Ishikawa (cell line): ENCODE measurements at regions not wholly inside any gene's neighbourhood (a gene's known extent, or its start where the extent isn't known, plus 50 kb on each side); places are given as distances from the start of the nearest gene placed in this dataset.

ENCODE experiments used
- EP300 ChIP-seq: IDR thresholded peaks from 2 replicates; pipeline ENCODE4 v1.6.1; 2012; ENCODE audit warnings: borderline replicate concordance
- NFIC ChIP-seq: IDR thresholded peaks from 2 replicates; pipeline ENCODE4 v1.6.1; 2012
- ZBTB7A ChIP-seq: IDR thresholded peaks from 2 replicates; pipeline ENCODE4 v1.6.1; 2012; ENCODE audit warnings: low read depth
- TF ChIP-seq, protein P1 (sequence below): IDR thresholded peaks from 2 replicates; pipeline ENCODE4 v1.6.1; 2012; ENCODE audit warnings: low read depth, mild to moderate bottlenecking
- TF ChIP-seq, protein P2 (sequence below): IDR thresholded peaks from 2 replicates; pipeline ENCODE4 v1.6.1; 2012

DNA sequence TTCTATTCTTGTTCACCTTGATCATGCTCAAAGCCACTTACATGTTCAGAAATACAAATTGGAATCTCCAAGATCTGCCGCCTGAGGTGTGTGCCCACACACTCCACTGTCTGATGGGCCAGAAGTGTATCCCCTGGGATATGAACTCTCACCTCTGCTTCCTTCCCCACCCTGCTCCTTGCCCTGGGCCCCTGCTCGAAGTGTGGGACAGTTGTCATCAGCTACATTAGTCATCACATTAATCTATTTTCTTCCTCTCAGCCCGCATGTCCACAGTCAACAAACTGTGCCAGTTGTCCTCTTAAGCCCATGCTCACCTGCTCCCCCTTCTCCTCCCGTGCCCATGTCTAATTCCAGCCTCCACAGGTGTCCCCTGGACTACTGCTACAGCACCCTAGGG lies 154.7 kb downstream of the PTPN20 start:
- TF ChIP-seq, protein P1, sequence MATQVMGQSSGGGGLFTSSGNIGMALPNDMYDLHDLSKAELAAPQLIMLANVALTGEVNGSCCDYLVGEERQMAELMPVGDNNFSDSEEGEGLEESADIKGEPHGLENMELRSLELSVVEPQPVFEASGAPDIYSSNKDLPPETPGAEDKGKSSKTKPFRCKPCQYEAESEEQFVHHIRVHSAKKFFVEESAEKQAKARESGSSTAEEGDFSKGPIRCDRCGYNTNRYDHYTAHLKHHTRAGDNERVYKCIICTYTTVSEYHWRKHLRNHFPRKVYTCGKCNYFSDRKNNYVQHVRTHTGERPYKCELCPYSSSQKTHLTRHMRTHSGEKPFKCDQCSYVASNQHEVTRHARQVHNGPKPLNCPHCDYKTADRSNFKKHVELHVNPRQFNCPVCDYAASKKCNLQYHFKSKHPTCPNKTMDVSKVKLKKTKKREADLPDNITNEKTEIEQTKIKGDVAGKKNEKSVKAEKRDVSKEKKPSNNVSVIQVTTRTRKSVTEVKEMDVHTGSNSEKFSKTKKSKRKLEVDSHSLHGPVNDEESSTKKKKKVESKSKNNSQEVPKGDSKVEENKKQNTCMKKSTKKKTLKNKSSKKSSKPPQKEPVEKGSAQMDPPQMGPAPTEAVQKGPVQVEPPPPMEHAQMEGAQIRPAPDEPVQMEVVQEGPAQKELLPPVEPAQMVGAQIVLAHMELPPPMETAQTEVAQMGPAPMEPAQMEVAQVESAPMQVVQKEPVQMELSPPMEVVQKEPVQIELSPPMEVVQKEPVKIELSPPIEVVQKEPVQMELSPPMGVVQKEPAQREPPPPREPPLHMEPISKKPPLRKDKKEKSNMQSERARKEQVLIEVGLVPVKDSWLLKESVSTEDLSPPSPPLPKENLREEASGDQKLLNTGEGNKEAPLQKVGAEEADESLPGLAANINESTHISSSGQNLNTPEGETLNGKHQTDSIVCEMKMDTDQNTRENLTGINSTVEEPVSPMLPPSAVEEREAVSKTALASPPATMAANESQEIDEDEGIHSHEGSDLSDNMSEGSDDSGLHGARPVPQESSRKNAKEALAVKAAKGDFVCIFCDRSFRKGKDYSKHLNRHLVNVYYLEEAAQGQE: no peak
- no peak for TF ChIP-seq NFIC
- TF ChIP-seq EP300: no peak
- TF ChIP-seq, protein P2, sequence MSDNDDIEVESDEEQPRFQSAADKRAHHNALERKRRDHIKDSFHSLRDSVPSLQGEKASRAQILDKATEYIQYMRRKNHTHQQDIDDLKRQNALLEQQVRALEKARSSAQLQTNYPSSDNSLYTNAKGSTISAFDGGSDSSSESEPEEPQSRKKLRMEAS: no peak
- TF ChIP-seq ZBTB7A: no peak
